Upper lobe of left lung (tissue), 4 donors: ENCODE measurements at regions not wholly inside any gene's neighbourhood (a gene's known extent, or its start where the extent isn't known, plus 50 kb on each side); places are given as distances from the start of the nearest gene placed in this dataset.

Experiments
- EP300 ChIP-seq, 4 donors: sonication (generic); formaldehyde crosslinking; IDR thresholded peaks; one replicate each; pipeline ENCODE4 v1.5.1; 2017; ENCODE audit warnings: antibody characterized with exemption in 4 of 4, control low read depth in 2 of 4
- POLR2A ChIP-seq, 4 donors: fragments of 450-650 bp; IDR thresholded peaks; one replicate each; pipeline ENCODE4 v1.5.1; 2016 to 2017; ENCODE audit warnings: antibody characterized with exemption in 4 of 4, mild to moderate bottlenecking in 2 of 4
- POLR2AphosphoS5 ChIP-seq, 2 donors: sonication (generic); formaldehyde crosslinking; IDR thresholded peaks; one replicate each; pipeline ENCODE4 v1.5.1; 2017; ENCODE audit warnings: antibody characterized with exemption in 2 of 2
- TF ChIP-seq, protein P1 (sequence below), 6 experiments: fragments of 450-650 bp in 4 of 6; fragments of 200-600 bp in 2 of 6; sonication (generic) in 2 of 6; IDR thresholded peaks; one replicate each; pipeline ENCODE4 v1.5.1; 2016 to 2019; ENCODE audit warnings: antibody characterized with exemption in 6 of 6

DNA sequence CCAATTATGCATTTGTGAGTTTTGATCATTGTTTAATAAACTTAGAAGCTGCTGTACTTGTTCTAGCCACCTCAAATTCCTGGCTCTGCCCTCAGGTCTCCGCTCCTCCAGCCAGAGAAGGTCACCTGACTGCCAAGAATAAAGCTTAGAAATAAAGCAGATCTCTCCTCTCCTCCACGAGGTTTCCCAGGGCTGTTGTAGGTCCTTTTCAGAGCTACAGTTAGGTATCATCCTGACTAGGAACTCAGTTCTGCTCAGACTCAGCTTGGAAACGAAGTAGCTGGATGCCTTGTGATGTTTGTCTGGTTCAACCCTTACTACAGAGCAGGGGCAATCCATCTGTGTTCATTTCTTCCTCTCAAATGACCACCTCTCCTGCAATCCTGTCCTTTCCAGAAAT lies 79.1 kb upstream of the RAPGEF2 start:
- TF ChIP-seq, protein P1, sequence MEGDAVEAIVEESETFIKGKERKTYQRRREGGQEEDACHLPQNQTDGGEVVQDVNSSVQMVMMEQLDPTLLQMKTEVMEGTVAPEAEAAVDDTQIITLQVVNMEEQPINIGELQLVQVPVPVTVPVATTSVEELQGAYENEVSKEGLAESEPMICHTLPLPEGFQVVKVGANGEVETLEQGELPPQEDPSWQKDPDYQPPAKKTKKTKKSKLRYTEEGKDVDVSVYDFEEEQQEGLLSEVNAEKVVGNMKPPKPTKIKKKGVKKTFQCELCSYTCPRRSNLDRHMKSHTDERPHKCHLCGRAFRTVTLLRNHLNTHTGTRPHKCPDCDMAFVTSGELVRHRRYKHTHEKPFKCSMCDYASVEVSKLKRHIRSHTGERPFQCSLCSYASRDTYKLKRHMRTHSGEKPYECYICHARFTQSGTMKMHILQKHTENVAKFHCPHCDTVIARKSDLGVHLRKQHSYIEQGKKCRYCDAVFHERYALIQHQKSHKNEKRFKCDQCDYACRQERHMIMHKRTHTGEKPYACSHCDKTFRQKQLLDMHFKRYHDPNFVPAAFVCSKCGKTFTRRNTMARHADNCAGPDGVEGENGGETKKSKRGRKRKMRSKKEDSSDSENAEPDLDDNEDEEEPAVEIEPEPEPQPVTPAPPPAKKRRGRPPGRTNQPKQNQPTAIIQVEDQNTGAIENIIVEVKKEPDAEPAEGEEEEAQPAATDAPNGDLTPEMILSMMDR (IDR thresholded peaks at IDR 0.05) = no peak
- TF ChIP-seq EP300 (IDR thresholded peaks at IDR 0.05) (no peak), POLR2AphosphoS5 (IDR thresholded peaks at IDR 0.05) (no peak), POLR2A (IDR thresholded peaks at IDR 0.05) (no peak)
